ENCODE measurements at regions not wholly inside any gene's neighbourhood (a gene's known extent, or its start where the extent isn't known, plus 50 kb on each side); places are given as distances from the start of the nearest gene placed in this dataset.

DNA sequence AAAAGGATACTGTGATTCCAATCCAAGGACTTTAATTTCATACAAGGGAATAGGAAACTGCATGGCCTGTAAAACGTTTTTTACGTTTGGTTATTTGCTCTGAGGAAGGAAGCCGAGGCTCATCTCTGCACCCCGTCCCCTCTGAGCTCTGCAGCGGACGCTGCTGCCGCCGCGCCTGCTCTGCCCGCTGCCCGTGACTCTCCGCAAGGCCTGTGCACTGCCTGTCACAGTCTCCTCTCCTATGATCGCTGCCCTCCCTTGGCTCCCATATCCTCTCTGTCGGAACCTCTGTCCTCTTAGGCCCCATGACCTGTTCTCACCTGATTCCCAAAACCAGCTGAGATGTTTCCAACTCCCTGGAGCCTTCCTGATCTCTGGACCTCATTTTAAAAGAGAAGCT is 320.3 kb upstream of the ZNF32 start:
- ChIA-PET POLR2A (ENCODE audit: low non-redundant PET) (no interaction called here), CTCF (no interaction called here)
- H3K27ac ChIP-seq: no peak overlapping the region
- DNase-seq (ENCODE audit: low spot score): no peak
- TF ChIP-seq, protein P1, sequence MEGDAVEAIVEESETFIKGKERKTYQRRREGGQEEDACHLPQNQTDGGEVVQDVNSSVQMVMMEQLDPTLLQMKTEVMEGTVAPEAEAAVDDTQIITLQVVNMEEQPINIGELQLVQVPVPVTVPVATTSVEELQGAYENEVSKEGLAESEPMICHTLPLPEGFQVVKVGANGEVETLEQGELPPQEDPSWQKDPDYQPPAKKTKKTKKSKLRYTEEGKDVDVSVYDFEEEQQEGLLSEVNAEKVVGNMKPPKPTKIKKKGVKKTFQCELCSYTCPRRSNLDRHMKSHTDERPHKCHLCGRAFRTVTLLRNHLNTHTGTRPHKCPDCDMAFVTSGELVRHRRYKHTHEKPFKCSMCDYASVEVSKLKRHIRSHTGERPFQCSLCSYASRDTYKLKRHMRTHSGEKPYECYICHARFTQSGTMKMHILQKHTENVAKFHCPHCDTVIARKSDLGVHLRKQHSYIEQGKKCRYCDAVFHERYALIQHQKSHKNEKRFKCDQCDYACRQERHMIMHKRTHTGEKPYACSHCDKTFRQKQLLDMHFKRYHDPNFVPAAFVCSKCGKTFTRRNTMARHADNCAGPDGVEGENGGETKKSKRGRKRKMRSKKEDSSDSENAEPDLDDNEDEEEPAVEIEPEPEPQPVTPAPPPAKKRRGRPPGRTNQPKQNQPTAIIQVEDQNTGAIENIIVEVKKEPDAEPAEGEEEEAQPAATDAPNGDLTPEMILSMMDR (conservative IDR thresholded peaks at IDR 0.05; ENCODE audit: low read depth): no peak

DNA sequence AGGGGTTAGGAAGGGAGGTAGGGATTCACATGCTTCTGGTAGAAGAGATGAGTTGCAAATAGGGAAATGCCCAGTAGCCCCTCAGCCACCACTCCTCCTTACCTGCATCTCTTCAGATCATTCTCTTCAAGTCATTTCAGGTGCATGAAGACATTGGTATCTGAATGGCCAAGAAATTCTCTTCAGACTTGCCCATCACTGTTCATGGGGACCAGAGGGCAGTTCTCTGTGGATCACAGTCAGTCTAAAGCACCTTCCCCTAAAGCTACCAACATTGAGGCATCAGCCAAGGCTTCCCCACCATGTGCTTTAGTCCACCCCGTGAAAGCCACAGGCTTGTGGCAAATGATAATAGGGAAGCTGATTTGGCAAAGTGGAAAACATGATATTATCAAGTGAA is 319.4 kb upstream of the ZNF32 start:
- POLR2A ChIA-PET (ENCODE audit: low non-redundant PET): no interaction called here
- no peak overlapping the region for H3K27ac ChIP-seq
- TF ChIP-seq, protein P1 (conservative IDR thresholded peaks at IDR 0.05; ENCODE audit: low read depth): no peak
- DNase-seq (ENCODE audit: low spot score): no peak
- CTCF ChIA-PET: no interaction called here

DNA sequence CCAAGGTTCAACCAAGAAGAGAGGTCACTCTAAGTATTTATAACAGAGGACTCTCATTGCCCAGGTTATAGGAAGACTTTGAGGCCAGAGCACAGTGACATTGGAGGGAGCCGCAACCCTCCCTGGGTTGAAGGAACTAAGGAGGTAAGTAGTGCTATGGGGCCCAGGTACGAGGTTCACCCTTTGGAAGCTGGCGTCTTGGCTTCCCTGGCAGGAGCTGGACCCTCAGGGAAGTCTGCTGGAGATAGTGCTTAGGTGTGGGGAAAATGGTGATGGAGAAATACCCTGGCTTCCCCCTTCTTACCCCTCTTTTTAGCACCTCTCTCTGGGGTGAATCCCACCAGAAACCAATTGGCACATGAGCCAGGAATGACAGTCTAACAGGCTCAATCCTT is 317.9 kb upstream of the ZNF32 start:
- ChIA-PET POLR2A (ENCODE audit: low non-redundant PET) (no interaction called here), CTCF (interaction anchor here (0.5 kb wide), 1 partner anchor 9 kb away, joined by 4 read pairs; no protein-coding TSS in a partner anchor)
- no peak for DNase-seq (ENCODE audit: low spot score)
- H3K27ac ChIP-seq: no peak overlapping the region
- TF ChIP-seq, protein P1 (conservative IDR thresholded peaks at IDR 0.05; ENCODE audit: low read depth): no peak

DNA sequence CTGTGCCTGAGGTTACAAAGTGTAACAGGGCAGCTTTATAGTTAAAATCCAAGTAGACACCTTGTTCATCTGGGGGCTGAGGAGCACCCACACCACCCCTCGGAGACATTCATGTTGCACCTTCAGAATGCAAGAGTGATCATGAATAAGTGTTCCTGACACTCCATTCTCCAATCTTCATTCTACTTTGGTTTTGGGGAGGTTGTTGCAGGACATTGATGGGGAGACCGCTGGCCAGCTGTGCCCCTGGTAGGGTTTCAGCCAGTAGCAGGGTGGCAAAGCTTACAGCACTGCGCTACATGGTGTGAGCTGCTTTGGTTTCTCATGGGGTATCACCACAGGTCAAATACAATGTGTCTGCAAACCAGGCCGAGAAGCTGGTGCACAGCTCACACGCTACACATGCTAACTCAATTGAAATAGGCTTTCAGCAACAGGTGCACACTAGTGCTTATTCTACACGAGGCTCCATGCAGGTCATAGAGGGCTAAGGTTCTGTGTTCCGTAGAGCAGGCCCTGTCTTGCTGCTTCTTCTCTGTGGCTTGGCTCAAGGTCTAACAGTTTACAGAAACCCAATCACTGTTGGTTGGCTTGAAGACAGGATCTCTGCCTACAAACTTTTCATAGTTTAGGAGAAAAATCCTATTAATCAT is 317.4 kb upstream of the ZNF32 start:
- no peak for DNase-seq (ENCODE audit: low spot score)
- ChIA-PET POLR2A (ENCODE audit: low non-redundant PET) (no interaction called here), CTCF (no interaction called here)
- TF ChIP-seq, protein P1 (conservative IDR thresholded peaks at IDR 0.05; ENCODE audit: low read depth): no peak
- H3K27ac ChIP-seq: no peak overlapping the region

DNA sequence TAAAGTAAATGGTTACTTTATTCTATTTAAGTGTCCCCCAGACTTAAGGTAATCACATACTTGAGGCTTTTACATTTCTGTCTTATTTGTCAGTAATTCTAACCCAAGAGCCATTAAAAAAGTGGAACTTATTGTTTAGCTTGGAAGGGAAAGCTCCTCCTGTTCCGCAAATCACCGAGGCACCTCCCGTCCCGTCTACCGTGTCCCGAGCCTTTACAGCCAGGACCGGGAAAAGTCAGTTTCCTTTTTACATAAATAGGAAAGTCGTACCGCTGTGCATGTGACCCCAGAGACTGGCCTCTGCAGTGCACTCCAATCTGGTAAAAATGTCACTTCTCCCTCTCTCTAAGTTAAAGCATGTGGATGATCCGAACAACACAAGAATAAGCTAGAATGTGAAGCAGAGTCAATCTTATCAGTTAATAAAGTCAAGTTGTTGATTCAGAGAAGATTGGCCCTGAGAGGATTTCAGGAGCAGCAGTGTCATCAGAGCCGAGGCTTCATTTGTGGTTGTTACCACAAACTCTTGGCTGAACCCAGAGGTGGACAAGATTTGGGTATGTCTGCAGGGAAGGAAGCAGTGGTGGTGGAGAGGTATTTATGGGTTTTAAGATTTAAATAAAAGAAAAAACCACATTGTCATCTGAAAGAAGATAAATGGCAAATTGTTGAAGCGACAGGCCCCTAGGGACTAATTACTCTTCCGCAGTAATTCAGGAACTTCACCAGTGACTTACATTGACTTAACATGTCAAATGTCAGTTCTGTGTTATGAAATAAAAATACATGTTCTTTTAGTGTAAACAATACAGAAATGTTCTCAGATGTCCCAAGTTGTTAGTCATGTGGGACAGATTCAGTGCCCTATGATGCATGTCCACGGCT is 316.6 kb upstream of the ZNF32 start:
- no peak overlapping the region for H3K27ac ChIP-seq
- DNase-seq (ENCODE audit: low spot score): no peak
- ChIA-PET CTCF (no interaction called here), POLR2A (ENCODE audit: low non-redundant PET) (no interaction called here)
- TF ChIP-seq, protein P1 (conservative IDR thresholded peaks at IDR 0.05; ENCODE audit: low read depth): no peak

DNA sequence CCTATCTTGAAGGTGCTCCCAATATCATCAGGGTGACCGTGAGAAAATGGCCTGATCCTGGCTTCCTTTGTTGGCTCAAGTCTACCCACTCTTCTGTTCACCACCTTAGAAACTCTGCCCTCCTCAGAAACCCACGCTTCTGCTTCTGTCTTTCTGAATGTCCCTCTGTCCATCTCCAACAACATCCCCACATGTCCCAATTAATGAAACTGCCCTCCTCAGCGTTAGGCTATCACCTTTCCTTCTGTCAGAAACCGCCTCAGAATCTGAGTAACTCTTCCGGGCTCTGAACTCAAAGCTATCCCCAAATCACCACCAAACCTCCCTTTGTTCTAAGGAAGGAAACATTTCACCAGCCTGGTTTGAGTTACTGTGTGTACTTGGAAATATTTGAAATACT is 315.8 kb upstream of the ZNF32 start:
- H3K27ac ChIP-seq: no peak overlapping the region
- ChIA-PET POLR2A (ENCODE audit: low non-redundant PET) (no interaction called here), CTCF (no interaction called here)
- TF ChIP-seq, protein P1 (conservative IDR thresholded peaks at IDR 0.05; ENCODE audit: low read depth): no peak
- DNase-seq (ENCODE audit: low spot score): no peak
